K562 (cell line): ENCODE measurements at regions not wholly inside any gene's neighbourhood (a gene's known extent, or its start where the extent isn't known, plus 50 kb on each side); places are given as distances from the start of the nearest gene placed in this dataset.

Experiments used
- ATF3 ChIP-seq, 2 experiments: fragments of 450-650 bp in 1 of 2; sonication (generic) in 1 of 2; formaldehyde crosslinking in 1 of 2; IDR thresholded peaks in 1 of 2; conservative IDR thresholded peaks in 1 of 2; 2 replicates each; pipeline versions ENCODE4 v1.6.1 to v1.8.1; 2016 to 2023; ENCODE audit warnings: mild to moderate bottlenecking in 2 of 2, moderate library complexity in 2 of 2, inconsistent platforms in 1 of 2, missing genetic modification reagents in 1 of 2
- CHAMP1 ChIP-seq: fragments of 450-650 bp; IDR thresholded peaks from 2 replicates; pipeline ENCODE4 v1.6.1; 2016; ENCODE audit warnings: mild to moderate bottlenecking
- CXXC5 ChIP-seq: fragments of 250-450 bp; sonication (Bioruptor Pico); IDR thresholded peaks from 2 replicates; pipeline ENCODE4 v1.8.0; 2022; ENCODE audit warnings: inconsistent platforms, mild to moderate bottlenecking, moderate library complexity
- E2F6 ChIP-seq, 2 experiments: IDR thresholded peaks; 2 replicates each; pipeline ENCODE4 v1.6.1; 2011; ENCODE audit warnings: borderline replicate concordance in 1 of 2, control low read depth in 1 of 2, low read depth in 1 of 2, low read length in 1 of 2, mild to moderate bottlenecking in 1 of 2, mixed read lengths in 1 of 2, moderate library complexity in 1 of 2; ENCODE audit not compliant: insufficient read depth in 1 of 2, insufficient read length in 1 of 2, poor library complexity in 1 of 2, severe bottlenecking in 1 of 2; ENCODE audit errors: extremely low read depth in 1 of 2
- FOXK2 ChIP-seq, 2 experiments: fragments of 450-650 bp; IDR thresholded peaks in 1 of 2; conservative IDR thresholded peaks in 1 of 2; 2 replicates each; pipeline ENCODE4 v1.6.1; 2016; ENCODE audit warnings: low read depth in 2 of 2, mild to moderate bottlenecking in 1 of 2
- KHSRP ChIP-seq: fragments of 450-650 bp; IDR thresholded peaks from 2 replicates; pipeline ENCODE4 v1.6.1; 2017
- MCM2 ChIP-seq: fragments of 450-650 bp; IDR thresholded peaks from 2 replicates; pipeline ENCODE4 v1.6.1; 2017; ENCODE audit warnings: low read depth, mild to moderate bottlenecking
- MCM3 ChIP-seq: fragments of 450-650 bp; IDR thresholded peaks from 2 replicates; pipeline ENCODE4 v1.6.1; 2016
- MEF2D ChIP-seq: conservative IDR thresholded peaks from 2 replicates; pipeline ENCODE4 v1.6.1; 2016; ENCODE audit warnings: low read depth, missing genetic modification characterization, missing compliant biosample characterization
- MLLT1 ChIP-seq, 2 experiments: fragments of 450-650 bp; IDR thresholded peaks; 2 replicates each; pipeline ENCODE4 v1.6.1; 2016
- MTA3 ChIP-seq: fragments of 450-650 bp; formaldehyde crosslinking; IDR thresholded peaks from 2 replicates; pipeline ENCODE4 v1.6.1; 2017; ENCODE audit warnings: mild to moderate bottlenecking, borderline replicate concordance
- MXI1 ChIP-seq: IDR thresholded peaks from 2 replicates; pipeline ENCODE4 v1.6.1; 2011; ENCODE audit warnings: low read depth, mild to moderate bottlenecking, improper control_type of control experiment, low read length
- NR2C1 ChIP-seq, 2 experiments: fragments of 450-650 bp; IDR thresholded peaks; 2 replicates each; pipeline ENCODE4 v1.6.1; 2017; ENCODE audit warnings: mild to moderate bottlenecking in 2 of 2, antibody characterized with exemption in 1 of 2, inconsistent platforms in 1 of 2, missing compliant biosample characterization in 1 of 2, missing genetic modification characterization in 1 of 2
- SMARCA4 ChIP-seq: fragments of 450-650 bp; IDR thresholded peaks from 2 replicates; pipeline ENCODE4 v1.6.1; 2016
- SNAPC5 ChIP-seq: fragments of 250-450 bp; sonication (Bioruptor Pico); IDR thresholded peaks from 2 replicates; pipeline ENCODE4 v1.8.0; 2021; ENCODE audit warnings: moderate library complexity, mild to moderate bottlenecking, inconsistent platforms
- SOX6 ChIP-seq: fragments of 450-650 bp; IDR thresholded peaks from 2 replicates; pipeline ENCODE4 v1.6.1; 2014; ENCODE audit warnings: mild to moderate bottlenecking
- SREBF1 ChIP-seq: fragments of 150-350 bp; IDR thresholded peaks from 2 replicates; pipeline ENCODE4 v1.6.1; 2014; ENCODE audit warnings: antibody characterized with exemption, low read depth, low read length, borderline replicate concordance
- TARDBP ChIP-seq: fragments of 450-650 bp; IDR thresholded peaks from 2 replicates; pipeline ENCODE4 v1.6.1; 2016
- TRIM28 ChIP-seq: fragments of 450-650 bp; IDR thresholded peaks from 2 replicates; pipeline ENCODE4 v1.6.1; 2017
- ZBED1 ChIP-seq: IDR thresholded peaks from 2 replicates; pipeline ENCODE4 v1.6.1; 2014
- ZNF212 ChIP-seq: fragments of 450-650 bp; formaldehyde crosslinking; IDR thresholded peaks from 2 replicates; pipeline ENCODE4 v1.4.0; 2020; ENCODE audit warnings: mild to moderate bottlenecking
- ZNF766 ChIP-seq: fragments of 200-800 bp; sonication (Bioruptor generic); conservative IDR thresholded peaks from 2 replicates; pipeline ENCODE4 v1.6.1; 2016; ENCODE audit warnings: missing genetic modification characterization, missing compliant biosample characterization
- ZNF830 ChIP-seq: fragments of 250-450 bp; sonication (Bioruptor Pico); IDR thresholded peaks from 2 replicates; pipeline ENCODE4 v1.5.0; 2021; ENCODE audit warnings: mild to moderate bottlenecking

GRCh38 chr11:95542868-95543551 is 246.6 kb downstream of the FAM76B start (continued):
- no peak for TF ChIP-seq E2F6 (IDR thresholded peaks at IDR 0.05; ENCODE audit: borderline replicate concordance in 1 of 2, extremely low read depth in 1 of 2, insufficient read depth in 1 of 2, insufficient read length in 1 of 2, low read depth in 1 of 2, low read length in 1 of 2, poor library complexity in 1 of 2, severe bottlenecking in 1 of 2)
- peak; percentile 92 for TF ChIP-seq TARDBP
- TF ChIP-seq SOX6: peak; percentile 96
- TF ChIP-seq CXXC5: peak; percentile 75
- TF ChIP-seq ZNF766 (CRISPR knock-in tag): peak; percentile 85
- peak; percentile 84; the same call in 1 of the 2 replicates for TF ChIP-seq CHAMP1
- peak; percentile 73; the same call in 1 of the 2 replicates for TF ChIP-seq KHSRP
- TF ChIP-seq FOXK2 (conservative IDR thresholded peaks at IDR 0.05 in 1 of 2, IDR thresholded peaks at IDR 0.05 in 1 of 2; ENCODE audit: low read depth in 2 of 2): peak; percentile 85 to 86
- peak; percentile 34 to 78; a peak in 2 of 4 replicates for TF ChIP-seq MLLT1 (IDR thresholded peaks at IDR 0.05)
- TF ChIP-seq MXI1: peak; percentile 40; the same call in 1 of the 2 replicates
- TF ChIP-seq MTA3: peak; percentile 62; the same call in 1 of the 2 replicates
- peak; percentile 66 for TF ChIP-seq ATF3 (IDR thresholded peaks at IDR 0.05)
- peak; percentile 88 for TF ChIP-seq ATF3 (CRISPR knock-in tag; conservative IDR thresholded peaks at IDR 0.05)
- TF ChIP-seq TRIM28: 0 out of 2 replicates have a peak, but pooled peaks have one; percentile 71
- peak; percentile 56; the same call in 1 of the 2 replicates for TF ChIP-seq MEF2D (tag)
- peak; percentile 22; the same call in 1 of the 2 replicates for TF ChIP-seq ZNF830 (CRISPR knock-in tag)
- peak; percentile 87; the same call in 1 of the 2 replicates for TF ChIP-seq ZNF212 (CRISPR knock-in tag)
- TF ChIP-seq NR2C1 (IDR thresholded peaks at IDR 0.05): no peak
- TF ChIP-seq NR2C1 (tag; IDR thresholded peaks at IDR 0.05): peak; percentile 68
- peak; percentile 68; the same call in 1 of the 2 replicates for TF ChIP-seq ZBED1
- TF ChIP-seq SREBF1: no peak
- TF ChIP-seq SNAPC5 (CRISPR knock-in tag): no peak
- peak; percentile 98 for TF ChIP-seq SMARCA4
- TF ChIP-seq MCM3: no peak
- no peak for TF ChIP-seq MCM2
